AG10803 (cell line): ENCODE measurements at regions not wholly inside any gene's neighbourhood (a gene's known extent, or its start where the extent isn't known, plus 50 kb on each side); places are given as distances from the start of the nearest gene placed in this dataset.

Experiments
- DNase-seq: peaks from one replicate; pipeline ENCODE4 v3.0.0; 2010; ENCODE audit warnings: low read depth
- H3K4me3 ChIP-seq: 2 replicates; pipeline ENCODE4 v1.5.1; 2011; ENCODE audit warnings: mild to moderate bottlenecking, low read length, control low read depth
- TF ChIP-seq, protein P1 (sequence below): conservative IDR thresholded peaks from 2 replicates; pipeline ENCODE4 v1.5.1; 2011; ENCODE audit warnings: mild to moderate bottlenecking, low read length, control low read depth, inconsistent platforms

DNA sequence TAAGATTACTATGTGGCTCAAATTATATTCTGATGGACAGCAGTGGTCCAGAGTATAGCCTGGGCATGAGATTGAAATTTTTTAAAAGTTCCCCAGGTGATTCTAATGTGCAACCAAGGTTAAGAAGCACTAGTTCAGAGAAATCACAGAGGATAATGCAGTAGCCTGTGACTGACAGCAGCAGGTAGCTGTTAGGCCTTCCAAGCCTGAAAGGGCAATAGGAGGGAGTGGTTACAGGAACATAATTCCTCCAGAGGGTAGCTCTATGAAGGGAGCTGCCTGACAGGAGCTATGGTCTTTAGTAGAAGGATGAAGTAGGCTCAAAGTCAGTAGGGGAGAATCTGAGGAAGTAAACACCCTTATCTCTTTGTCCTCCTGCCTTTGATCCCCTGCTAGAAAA is 342.9 kb upstream of the PPP2R3A start:
- DNase-seq, result no peak
- TF ChIP-seq, protein P1, sequence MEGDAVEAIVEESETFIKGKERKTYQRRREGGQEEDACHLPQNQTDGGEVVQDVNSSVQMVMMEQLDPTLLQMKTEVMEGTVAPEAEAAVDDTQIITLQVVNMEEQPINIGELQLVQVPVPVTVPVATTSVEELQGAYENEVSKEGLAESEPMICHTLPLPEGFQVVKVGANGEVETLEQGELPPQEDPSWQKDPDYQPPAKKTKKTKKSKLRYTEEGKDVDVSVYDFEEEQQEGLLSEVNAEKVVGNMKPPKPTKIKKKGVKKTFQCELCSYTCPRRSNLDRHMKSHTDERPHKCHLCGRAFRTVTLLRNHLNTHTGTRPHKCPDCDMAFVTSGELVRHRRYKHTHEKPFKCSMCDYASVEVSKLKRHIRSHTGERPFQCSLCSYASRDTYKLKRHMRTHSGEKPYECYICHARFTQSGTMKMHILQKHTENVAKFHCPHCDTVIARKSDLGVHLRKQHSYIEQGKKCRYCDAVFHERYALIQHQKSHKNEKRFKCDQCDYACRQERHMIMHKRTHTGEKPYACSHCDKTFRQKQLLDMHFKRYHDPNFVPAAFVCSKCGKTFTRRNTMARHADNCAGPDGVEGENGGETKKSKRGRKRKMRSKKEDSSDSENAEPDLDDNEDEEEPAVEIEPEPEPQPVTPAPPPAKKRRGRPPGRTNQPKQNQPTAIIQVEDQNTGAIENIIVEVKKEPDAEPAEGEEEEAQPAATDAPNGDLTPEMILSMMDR, result no peak
- no peak overlapping the region for H3K4me3 ChIP-seq

DNA sequence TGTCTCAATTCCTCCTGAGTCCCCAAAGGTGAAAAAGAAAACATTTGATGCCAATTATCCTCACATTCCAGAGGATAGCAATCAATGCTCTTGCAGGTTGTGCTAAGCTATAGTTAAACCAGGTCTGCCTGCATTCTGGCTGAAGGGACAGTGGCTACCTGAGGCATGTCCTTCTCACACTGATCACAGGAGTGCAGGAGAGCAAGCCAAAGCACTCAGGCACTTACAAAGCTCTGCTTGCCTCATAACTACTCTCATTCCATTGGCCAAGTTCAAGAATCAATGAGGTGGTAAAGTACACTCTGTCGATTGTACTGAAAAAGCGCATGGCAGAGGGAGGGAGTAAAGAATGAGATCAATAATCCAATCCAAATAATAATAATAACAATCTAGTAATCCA is 342.0 kb upstream of the PPP2R3A start:
- no peak overlapping the region for H3K4me3 ChIP-seq
- TF ChIP-seq, protein P1, result no peak
- no peak for DNase-seq

DNA sequence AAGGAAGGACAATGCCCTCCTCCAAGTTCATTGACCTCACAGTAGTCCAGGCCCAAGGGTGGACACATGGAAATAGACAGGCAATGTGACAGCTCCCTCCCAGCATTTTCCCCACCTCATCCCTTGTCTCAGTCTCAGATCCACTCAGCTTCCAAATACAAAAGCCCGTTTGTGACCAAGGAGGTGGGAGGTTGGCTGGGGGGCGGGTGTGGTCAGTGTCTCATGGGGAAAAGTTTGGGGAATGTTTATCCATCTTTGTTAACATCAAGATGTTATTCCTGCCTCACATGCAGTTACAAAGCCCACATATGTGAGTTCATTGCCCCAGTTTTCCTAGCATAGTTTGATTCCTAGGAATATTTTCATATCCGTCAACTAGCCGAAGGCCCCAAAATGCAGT is 338.5 kb upstream of the PPP2R3A start:
- no peak overlapping the region for H3K4me3 ChIP-seq
- DNase-seq, result no peak
- TF ChIP-seq, protein P1, result no peak

DNA sequence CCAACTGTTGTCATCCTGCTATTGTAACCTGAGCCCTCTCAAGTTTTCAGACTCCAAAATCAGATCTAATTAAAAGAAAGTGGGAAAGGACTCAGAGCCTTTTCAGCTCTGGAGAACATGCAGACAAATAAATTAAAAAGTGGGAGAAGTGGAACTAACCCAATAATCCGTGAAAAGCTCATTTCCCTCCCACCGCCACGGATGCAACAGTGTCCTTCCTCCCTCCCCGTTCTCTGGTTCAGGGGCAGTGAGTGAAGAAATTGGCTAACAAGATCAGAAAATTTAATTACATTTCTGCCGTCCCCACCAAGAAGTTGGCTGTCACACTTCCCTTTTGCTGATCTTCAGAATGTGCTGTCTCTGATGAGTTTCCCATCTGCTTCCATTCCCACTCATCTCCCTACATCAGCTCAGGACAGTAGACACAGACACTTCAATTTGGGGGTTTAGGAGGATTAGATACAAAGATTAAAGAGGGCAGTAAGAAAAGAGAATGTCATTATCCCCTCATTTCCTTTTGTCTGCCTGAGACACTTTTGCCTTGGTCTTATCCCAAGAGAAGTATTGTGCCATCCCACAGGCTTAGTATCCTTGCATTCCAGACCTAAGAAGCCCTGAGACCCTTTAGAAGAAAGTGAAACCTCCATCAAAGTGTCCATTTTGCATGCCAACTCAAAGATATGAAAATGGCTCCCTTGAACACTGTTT is 335.7 kb upstream of the PPP2R3A start:
- H3K4me3 ChIP-seq, result no peak overlapping the region
- DNase-seq, result no peak
- TF ChIP-seq, protein P1, result no peak

DNA sequence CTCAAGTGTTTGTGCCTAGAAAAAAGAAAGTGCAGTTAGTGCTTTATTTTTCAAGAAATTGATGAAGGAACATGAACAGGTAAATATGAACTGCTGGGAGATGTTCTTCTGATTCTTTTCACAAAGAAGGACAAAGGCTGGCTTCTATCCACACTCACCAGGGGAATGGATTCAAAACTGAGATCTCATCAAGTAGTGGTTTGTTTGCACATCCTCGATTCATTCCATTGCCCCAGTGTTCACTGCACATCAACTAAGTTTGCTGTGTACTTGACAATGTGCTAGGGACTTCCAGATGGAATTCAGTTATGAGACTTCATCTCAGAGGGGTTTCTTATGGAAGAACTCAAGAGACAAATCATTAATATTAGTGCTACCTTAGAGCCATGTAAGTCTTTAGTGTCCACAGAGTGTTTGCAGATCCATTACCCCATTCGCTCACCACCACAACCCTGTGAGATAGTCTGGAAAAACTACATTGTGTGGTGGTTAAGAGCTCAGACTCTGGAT is 332.9 kb upstream of the PPP2R3A start:
- DNase-seq, result no peak
- TF ChIP-seq, protein P1, result no peak
- no peak overlapping the region for H3K4me3 ChIP-seq

DNA sequence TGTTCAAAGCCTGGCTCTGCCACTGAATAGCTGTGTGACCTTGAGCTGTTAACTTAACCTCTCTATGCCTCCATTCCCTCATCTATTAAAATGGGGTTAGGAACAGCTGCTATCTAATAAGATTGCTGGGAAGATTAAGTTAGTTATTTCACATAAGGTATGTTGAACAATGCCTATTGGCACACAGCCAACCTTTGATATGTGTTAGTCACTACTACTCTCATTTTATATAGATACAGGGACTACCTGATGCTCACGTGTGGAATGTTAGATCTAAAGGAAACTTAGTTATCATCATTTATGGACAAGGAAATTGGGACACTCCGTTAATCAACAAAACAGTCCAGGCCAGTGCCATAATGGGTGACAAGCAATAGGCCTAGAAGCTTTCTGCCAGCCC is 332.4 kb upstream of the PPP2R3A start:
- TF ChIP-seq, protein P1, result no peak
- DNase-seq, result no peak
- no peak overlapping the region for H3K4me3 ChIP-seq

DNA sequence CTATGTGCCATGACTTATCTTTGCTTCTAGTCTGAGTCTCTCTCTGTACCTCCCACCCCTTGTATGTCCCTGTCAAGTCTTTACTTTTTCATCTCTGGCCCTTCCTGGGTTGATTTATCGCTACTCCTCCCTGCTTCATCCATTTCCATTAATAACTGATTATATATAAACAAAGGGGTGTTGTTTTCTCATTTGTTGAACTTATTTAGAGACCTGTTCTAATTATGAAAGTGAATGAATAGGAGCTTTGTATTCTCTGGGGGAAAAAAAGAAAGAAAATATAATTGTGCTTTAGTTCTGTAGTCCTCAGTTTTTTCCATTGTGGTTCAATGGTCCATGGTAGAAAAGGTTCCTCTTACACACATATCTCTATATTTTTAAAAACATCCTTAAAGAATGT is 328.9 kb upstream of the PPP2R3A start:
- DNase-seq, result no peak
- H3K4me3 ChIP-seq, result no peak overlapping the region
- TF ChIP-seq, protein P1, result no peak
